Hepatocyte (in vitro differentiated cells): ENCODE measurements at regions not wholly inside any gene's neighbourhood (a gene's known extent, or its start where the extent isn't known, plus 50 kb on each side); places are given as distances from the start of the nearest gene placed in this dataset.

ENCODE experiments used
- DNase-seq: peaks from one replicate; pipeline ENCODE4 v3.0.0-alpha.2; 2016; ENCODE audit warnings: low spot score
- H2AFZ ChIP-seq: fragments of 200-600 bp; sonication (generic); 2 replicates; pipeline ENCODE4 v1.6.0; 2016; ENCODE audit warnings: antibody characterized with exemption, mild to moderate bottlenecking
- H3K27ac ChIP-seq: fragments of 200-600 bp; sonication (generic); 2 replicates; pipeline ENCODE4 v1.5.1; 2016; ENCODE audit warnings: mild to moderate bottlenecking
- H3K27me3 ChIP-seq: fragments of 200-600 bp; sonication (generic); 2 replicates; pipeline ENCODE4 v1.6.1; 2016
- H3K36me3 ChIP-seq: fragments of 200-600 bp; sonication (generic); replicated peaks from 2 replicates; pipeline ENCODE4 v1.5.1; 2016; ENCODE audit warnings: low read depth; ENCODE audit not compliant: insufficient read depth
- H3K4me1 ChIP-seq: fragments of 200-600 bp; sonication (generic); 2 replicates; pipeline ENCODE4 v1.5.1; 2016; ENCODE audit warnings: mild to moderate bottlenecking, moderate library complexity; ENCODE audit not compliant: insufficient read depth
- H3K4me2 ChIP-seq: fragments of 200-600 bp; sonication (generic); 2 replicates; pipeline ENCODE4 v1.6.0; 2016
- H3K4me3 ChIP-seq: fragments of 200-600 bp; sonication (generic); 2 replicates; pipeline ENCODE4 v1.5.1; 2016; ENCODE audit warnings: mild to moderate bottlenecking
- H3K79me2 ChIP-seq: fragments of 200-600 bp; sonication (generic); 2 replicates; pipeline ENCODE4 v1.6.0; 2017; ENCODE audit warnings: mild to moderate bottlenecking
- H3K9me2 ChIP-seq: fragments of 200-600 bp; sonication (generic); replicated peaks from 2 replicates; pipeline ENCODE4 v1.6.0; 2017; ENCODE audit warnings: mild to moderate bottlenecking; ENCODE audit not compliant: insufficient read depth
- H3K9me3 ChIP-seq: fragments of 200-600 bp; sonication (generic); 2 replicates; pipeline ENCODE4 v1.5.1; 2016; ENCODE audit warnings: low read depth, mild to moderate bottlenecking
- H4K20me1 ChIP-seq: fragments of 200-600 bp; sonication (generic); 2 replicates; pipeline ENCODE4 v1.6.0; 2016; ENCODE audit warnings: mild to moderate bottlenecking; ENCODE audit not compliant: insufficient read depth, poor library complexity, severe bottlenecking
- CTCF ChIP-seq: fragments of 200-600 bp; sonication (generic); IDR thresholded peaks from 2 replicates; pipeline ENCODE4 v1.5.1; 2016; ENCODE audit warnings: antibody characterized with exemption, mild to moderate bottlenecking; ENCODE audit not compliant: poor library complexity
- EZH2 ChIP-seq: fragments of 200-600 bp; sonication (generic); IDR thresholded peaks from 2 replicates; pipeline ENCODE4 v1.6.1; 2016; ENCODE audit warnings: antibody characterized with exemption, mild to moderate bottlenecking, borderline replicate concordance
- EZH2phosphoT487 ChIP-seq: fragments of 200-600 bp; sonication (generic); IDR thresholded peaks from one replicate; pipeline ENCODE4 v1.6.1; 2018; ENCODE audit warnings: antibody characterized with exemption, mild to moderate bottlenecking, low read depth, moderate library complexity; ENCODE audit not compliant: unreplicated experiment, severe bottlenecking
- WGBS: methylation state at CpG from one replicate; pipeline ENCODE4 v1.1.6; 2016; ENCODE audit warnings: low lambda C conversion rate; ENCODE audit errors: missing lambda C conversion rate; 5-methylcytosine and 5-hydroxymethylcytosine counted together

- no peak for DNase-seq
- no peak overlapping the region for H3K27ac ChIP-seq
These were observed 291.4 kb downstream of the IRS2 start for GRCh38 chr13:109494925-109495369.

GRCh38 chr13:109485136-109485794 is 301.1 kb downstream of the IRS2 start:
- DNase-seq, result peak; percentile 24
- TF ChIP-seq EZH2 (no peak), CTCF (no peak), EZH2phosphoT487 (no peak)
- H3K27me3 ChIP-seq, result no peaks in the 10 kb centered on the region
- no peaks in the 10 kb centered on the region for H3K79me2 ChIP-seq
- no peaks in the 10 kb centered on the region for H3K9me3 ChIP-seq
- no peak overlapping the region for H3K4me2 ChIP-seq
- 89% methylated on average over 13 of the region's 13 CpGs for WGBS
- no peak overlapping the region for H2AFZ ChIP-seq
- no peaks in the 10 kb centered on the region for H4K20me1 ChIP-seq
- no peak overlapping the region for H3K4me3 ChIP-seq
- H3K9me2 ChIP-seq, result no peaks in the 10 kb centered on the region
- peaks cover 6% of the 10 kb centered on the region for H3K4me1 ChIP-seq
- no peak overlapping the region for H3K27ac ChIP-seq
- H3K36me3 ChIP-seq, result no peaks in the 10 kb centered on the region

More at GRCh38 chr13:109494925-109495369, 291.4 kb downstream of the IRS2 start:
- Histone ChIP-seq H3K4me3 (no peak overlapping the region), H2AFZ (no peak overlapping the region), H3K9me2 (no peaks in the 10 kb centered on the region), H3K4me2 (no peak overlapping the region), H3K27me3 (no peaks in the 10 kb centered on the region), H3K79me2 (no peaks in the 10 kb centered on the region), H3K4me1 (no peaks in the 10 kb centered on the region), H3K9me3 (no peaks in the 10 kb centered on the region), H4K20me1 (no peaks in the 10 kb centered on the region), H3K36me3 (no peaks in the 10 kb centered on the region)
- 75% methylated on average over 9 of the region's 9 CpGs for WGBS
- TF ChIP-seq CTCF (no peak), EZH2phosphoT487 (no peak), EZH2 (no peak)

GRCh38 chr13:109483284-109483683 is 303.1 kb downstream of the IRS2 start:
- H4K20me1 ChIP-seq, result no peaks in the 10 kb centered on the region
- no peak overlapping the region for H2AFZ ChIP-seq
- no peak for TF ChIP-seq EZH2phosphoT487
- TF ChIP-seq CTCF, result no peak
- no peak for TF ChIP-seq EZH2
- H3K79me2 ChIP-seq, result no peaks in the 10 kb centered on the region
- WGBS, result 82% methylated on average over 5 of the region's 5 CpGs
- no peak overlapping the region for H3K4me3 ChIP-seq
- peaks cover 6% of the 10 kb centered on the region for H3K4me1 ChIP-seq
- no peak overlapping the region for H3K27ac ChIP-seq
- no peaks in the 10 kb centered on the region for H3K27me3 ChIP-seq
- H3K36me3 ChIP-seq, result no peaks in the 10 kb centered on the region
- H3K9me3 ChIP-seq, result no peaks in the 10 kb centered on the region
- no peak overlapping the region for H3K4me2 ChIP-seq
- DNase-seq, result no peak
- H3K9me2 ChIP-seq, result no peaks in the 10 kb centered on the region
